IMR-90 (cell line): ENCODE measurements at regions not wholly inside any gene's neighbourhood (a gene's known extent, or its start where the extent isn't known, plus 50 kb on each side); places are given as distances from the start of the nearest gene placed in this dataset.

ENCODE experiments used
- ATAC-seq: fragments of 200-7000 bp; cut with Tn5 transposase; 2 replicates; pipeline ENCODE4 v1.9.1; 2020; ENCODE audit warnings: low read depth, mild to moderate bottlenecking, moderate library complexity
- BruUV-seq: library from RNA; stranded (reverse); fragments of 400-500 nt; replicated peaks from 2 replicates; lab custom pipeline; 2021; lab: Mats Ljungman, UMichigan
- CTCF ChIA-PET: fragments of 300-600 bp; formaldehyde crosslinking; extraction: SDS; loops from one replicate; lab custom pipeline; 2021; ENCODE audit warnings: antibody characterized with exemption; lab: Yijun Ruan, JAX
- POLR2A ChIA-PET: fragments of 300-600 bp; sonication (Branson Sonifier 250); formaldehyde crosslinking; loops from one replicate; lab custom pipeline; 2022; ENCODE audit warnings: antibody characterized with exemption; ENCODE audit not compliant: unreplicated experiment; lab: Charles Lee
- DNase-seq: peaks from one replicate; pipeline ENCODE4 v3.0.0; 2013
- H2AFZ ChIP-seq: replicated peaks from 2 replicates; pipeline ENCODE3; 2013; ENCODE audit warnings: low read length, mild to moderate bottlenecking; ENCODE audit not compliant: poor library complexity
- H2AK5ac ChIP-seq: 2 replicates; pipeline ENCODE4 v1.6.1; 2013; ENCODE audit warnings: low read depth, low read length, inconsistent platforms
- H2AK9ac ChIP-seq: replicated peaks from 2 replicates; pipeline ENCODE3; 2013; ENCODE audit warnings: mild to moderate bottlenecking, low read depth, low read length, moderate library complexity; ENCODE audit not compliant: poor library complexity
- H2BK120ac ChIP-seq: 2 replicates; pipeline ENCODE4 v1.6.1; 2013; ENCODE audit warnings: low read depth, low read length, inconsistent platforms
- H2BK15ac ChIP-seq: 3 replicates; pipeline ENCODE4 v1.6.1; 2013; ENCODE audit warnings: low read depth, low read length, inconsistent platforms
- H2BK20ac ChIP-seq: 2 replicates; pipeline ENCODE4 v1.6.1; 2013; ENCODE audit warnings: low read depth, mild to moderate bottlenecking, inconsistent platforms, low read length, moderate library complexity
- H2BK5ac ChIP-seq: 2 replicates; pipeline ENCODE4 v1.6.1; 2013; ENCODE audit warnings: mild to moderate bottlenecking, low read depth, low read length, inconsistent platforms; ENCODE audit not compliant: poor library complexity, severe bottlenecking
- H3K14ac ChIP-seq: replicated peaks from 2 replicates; pipeline ENCODE4 v1.6.1; 2013; ENCODE audit warnings: low read depth, low read length, inconsistent platforms
- H3K18ac ChIP-seq: 2 replicates; pipeline ENCODE4 v1.6.1; 2013; ENCODE audit warnings: low read depth, low read length, control low read depth
- H3K23ac ChIP-seq: 2 replicates; pipeline ENCODE4 v1.6.1; 2013; ENCODE audit warnings: low read depth, low read length, inconsistent platforms
- H3K27ac ChIP-seq: 2 replicates; pipeline ENCODE4 v1.5.1; 2013; ENCODE audit warnings: mild to moderate bottlenecking, control low read depth, low read length; ENCODE audit not compliant: insufficient read depth
- H3K27me3 ChIP-seq: 2 replicates; pipeline ENCODE4 v1.6.1; 2013; ENCODE audit warnings: low read length; ENCODE audit not compliant: control insufficient read depth, insufficient read depth
- H3K36me3 ChIP-seq: 2 replicates; pipeline ENCODE4 v1.6.1; 2013; ENCODE audit warnings: low read length, mixed read lengths; ENCODE audit not compliant: control insufficient read depth, insufficient read depth
- H3K4ac ChIP-seq: 2 replicates; pipeline ENCODE4 v1.6.1; 2013; ENCODE audit warnings: low read depth, low read length, inconsistent platforms
- H3K4me1 ChIP-seq: 2 replicates; pipeline ENCODE4 v1.6.1; 2013; ENCODE audit warnings: low read length, mixed read lengths; ENCODE audit not compliant: control insufficient read depth, insufficient read depth
- H3K4me2 ChIP-seq: 2 replicates; pipeline ENCODE4 v1.6.1; 2013; ENCODE audit warnings: low read depth, mild to moderate bottlenecking, control low read depth, low read length, moderate library complexity
- H3K4me3 ChIP-seq: 2 replicates; pipeline ENCODE4 v1.5.1; 2013; ENCODE audit warnings: low read depth, mild to moderate bottlenecking, control low read depth, low read length, moderate library complexity; ENCODE audit not compliant: insufficient read depth
- H3K56ac ChIP-seq: 2 replicates; pipeline ENCODE4 v1.6.1; 2013; ENCODE audit warnings: low read length, inconsistent platforms; ENCODE audit not compliant: insufficient read depth; ENCODE audit errors: extremely low read depth
- H3K79me1 ChIP-seq, 2 experiments: 2 replicates each; pipeline ENCODE4 v1.6.1; 2013; ENCODE audit warnings: low read length in 2 of 2, inconsistent platforms in 1 of 2, low read depth in 1 of 2
- H3K9ac ChIP-seq: 2 replicates; pipeline ENCODE4 v1.6.1; 2013; ENCODE audit warnings: low read depth, low read length, control low read depth
- H3K9me1 ChIP-seq: 2 replicates; pipeline ENCODE4 v1.6.1; 2013; ENCODE audit warnings: low read length, inconsistent platforms; ENCODE audit not compliant: insufficient read depth
- H3K9me3 ChIP-seq: 2 replicates; pipeline ENCODE4 v1.6.1; 2013; ENCODE audit warnings: low read length; ENCODE audit not compliant: control insufficient read depth, insufficient read depth
- H4K20me1 ChIP-seq: 2 replicates; pipeline ENCODE4 v1.6.1; 2013; ENCODE audit warnings: low read length, inconsistent platforms; ENCODE audit not compliant: insufficient read depth
- H4K5ac ChIP-seq: 2 replicates; pipeline ENCODE4 v1.6.1; 2013; ENCODE audit warnings: mild to moderate bottlenecking, low read depth, low read length, control low read depth
- H4K8ac ChIP-seq, 2 experiments: 2 replicates each; pipeline ENCODE4 v1.6.1; 2013; ENCODE audit warnings: low read depth in 2 of 2, low read length in 2 of 2, control low read depth in 1 of 2, inconsistent platforms in 1 of 2
- H4K91ac ChIP-seq: 2 replicates; pipeline ENCODE4 v1.6.1; 2013; ENCODE audit warnings: low read depth, low read length, inconsistent platforms; ENCODE audit not compliant: insufficient read depth
- MAZ ChIP-seq: IDR thresholded peaks from 2 replicates; pipeline ENCODE4 v1.6.1; 2012; ENCODE audit warnings: low read depth, mild to moderate bottlenecking, low read length, improper control_type of control experiment, moderate library complexity, borderline replicate concordance
- SMC3 ChIP-seq: fragments of 150-350 bp; IDR thresholded peaks from 2 replicates; pipeline ENCODE4 v1.6.1; 2016; ENCODE audit warnings: low read depth, mild to moderate bottlenecking, antibody characterized with exemption, low read length, moderate library complexity
- WGBS, 2 experiments: methylation state at CpG; one replicate each; pipeline versions ENCODE4 v1.1.5 to v1.1.7; 2013; ENCODE audit warnings: missing lambda C conversion rate in 2 of 2; ENCODE audit not compliant: insufficient read length in 1 of 2; ENCODE audit errors: extremely low coverage in 2 of 2; 5-methylcytosine and 5-hydroxymethylcytosine counted together
- dilution Hi-C: fragments of 300-500 bp; cut with HindIII; formaldehyde crosslinking; loops from one replicate; pipeline ENCODE4 v1.14.3; 2018; ENCODE audit warnings: low sequenced_read_pairs; ENCODE audit not compliant: unreplicated experiment
- in situ Hi-C: fragments of 300-500 bp; cut with MboI; formaldehyde crosslinking; loops from 3 replicates; pipeline ENCODE4 v1.14.3; 2019; ENCODE audit warnings: low sequenced_read_pairs, inconsistent platforms, mixed read lengths
- intact Hi-C: fragments of 100-400 bp; cut with micrococcal nuclease; formaldehyde crosslinking; loops from 2 replicates; pipeline ENCODE4 v1.10.0; 2022

DNA sequence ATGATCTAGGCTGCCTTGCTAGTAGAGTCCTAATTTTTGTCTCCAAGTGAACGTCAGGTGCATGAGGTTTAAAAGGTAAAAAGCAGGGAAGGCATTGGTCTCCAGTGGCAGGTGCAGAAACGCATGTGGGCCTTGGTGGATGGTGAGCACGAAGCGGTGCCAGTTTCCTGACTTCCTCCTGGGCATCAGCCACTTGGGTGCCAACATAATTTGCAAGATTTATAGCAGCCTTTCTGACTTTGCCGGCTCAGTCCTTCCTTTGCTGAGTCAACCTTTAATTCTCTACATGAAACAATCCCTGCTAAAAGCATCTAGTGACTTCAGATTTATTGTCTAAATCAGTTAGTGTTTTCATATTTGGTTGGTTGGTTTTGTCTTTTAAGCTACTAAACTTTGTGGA is 355.7 kb upstream of the TMEM132C start:
- Histone ChIP-seq H3K4me2 (no peak overlapping the region), H3K18ac (no peak overlapping the region), H3K4me1 (no peaks in the 10 kb centered on the region), H3K79me1 (no peaks in the 10 kb centered on the region), H4K5ac (no peak overlapping the region), H3K23ac (no peak overlapping the region), H4K91ac (no peak overlapping the region), H2AK5ac (no peak overlapping the region), H2BK120ac (no peak overlapping the region), H3K14ac (no peak overlapping the region), H3K9me1 (no peaks in the 10 kb centered on the region), H2BK20ac (no peak overlapping the region), H3K56ac (no peak overlapping the region), H3K4me3 (no peak overlapping the region), H4K20me1 (no peaks in the 10 kb centered on the region), H3K36me3 (no peaks in the 10 kb centered on the region), H2BK5ac (no peak overlapping the region), H4K8ac (no peak overlapping the region), H2BK15ac (no peak overlapping the region), H2AK9ac (no peak overlapping the region), H3K9me3 (peaks cover 8% of the 10 kb centered on the region), H3K9ac (no peak overlapping the region), H3K27me3 (no peaks in the 10 kb centered on the region), H3K4ac (no peak overlapping the region), H3K27ac (no peak overlapping the region), H2AFZ (no peak overlapping the region)
- dilution Hi-C loops (no loop called here), in situ Hi-C loops (no loop called here), intact Hi-C loops (no loop called here)
- ChIA-PET POLR2A (no interaction called here), CTCF (no interaction called here)
- ATAC-seq: no peak
- no peak for TF ChIP-seq MAZ
- no peak for TF ChIP-seq SMC3
- BruUV-seq: no TSS peak
- no peak for DNase-seq
- WGBS, 2 experiments: no CpG with 5 or more reads among the region's 5 CpGs
